Retinal pigment epithelial cell (primary cell): ENCODE measurements at regions not wholly inside any gene's neighbourhood (a gene's known extent, or its start where the extent isn't known, plus 50 kb on each side); places are given as distances from the start of the nearest gene placed in this dataset.
"Not testable (repeated sequence)": the region's sequence is repeated elsewhere in the genome, so short reads cannot be mapped to it uniquely, and the experiment has no call there.

Source experiments
- DNase-seq: peaks from one replicate; pipeline ENCODE4 v3.0.0-alpha.2; 2010; ENCODE audit warnings: low read depth
- H3K4me3 ChIP-seq: 2 replicates; pipeline ENCODE4 v1.5.1; 2011; ENCODE audit warnings: mild to moderate bottlenecking, low read length, control low read depth, moderate library complexity
- CTCF ChIP-seq: conservative IDR thresholded peaks from 2 replicates; pipeline ENCODE4 v1.5.1; 2011; ENCODE audit warnings: low read depth, low read length, control low read depth, inconsistent platforms

GRCh38 chr10:94155722-94156271 lies 162.1 kb downstream of the PLCE1 start:
- TF ChIP-seq CTCF = no peak
- DNase-seq = no peak
- H3K4me3 ChIP-seq = no peak overlapping the region

- DNase-seq = no peak
- TF ChIP-seq CTCF = no peak
- H3K4me3 ChIP-seq = no peak overlapping the region
These were observed 162.7 kb downstream of the PLCE1 start for GRCh38 chr10:94156453-94156852.

- not testable (repeated sequence) for DNase-seq, H3K4me3 ChIP-seq
These were observed 171.5 kb downstream of the PLCE1 start for GRCh38 chr10:94165158-94165611.

- TF ChIP-seq CTCF = no peak
- DNase-seq = no peak
- no peak overlapping the region for H3K4me3 ChIP-seq
These were observed 178.6 kb downstream of the PLCE1 start for GRCh38 chr10:94172332-94172731.

GRCh38 chr10:94173594-94173993 lies 179.9 kb downstream of the PLCE1 start:
- H3K4me3 ChIP-seq = no peak overlapping the region
- TF ChIP-seq CTCF = no peak
- DNase-seq = no peak

- H3K4me3 ChIP-seq = no peak overlapping the region
- DNase-seq = no peak
- no peak for TF ChIP-seq CTCF
These were observed 181.1 kb downstream of the PLCE1 start for GRCh38 chr10:94174838-94175237.

- DNase-seq = no peak
- no peak overlapping the region for H3K4me3 ChIP-seq
- no peak for TF ChIP-seq CTCF
These were observed 184.1 kb downstream of the NOC3L start for GRCh38 chr10:94178475-94179253.
